SU-DHL-6 (cell line): ENCODE measurements at regions not wholly inside any gene's neighbourhood (a gene's known extent, or its start where the extent isn't known, plus 50 kb on each side); places are given as distances from the start of the nearest gene placed in this dataset.

ENCODE experiments used
- H2AFZ ChIP-seq: fragments of 200-600 bp; sonication (generic); 2 replicates; pipeline ENCODE4 v1.6.1; 2014; ENCODE audit warnings: low read depth, mild to moderate bottlenecking, moderate library complexity, mixed read lengths, antibody characterized with exemption, low read length; ENCODE audit not compliant: severe bottlenecking
- H3F3A ChIP-seq: fragments of 200-600 bp; shearing (Covaris generic); 2 replicates; pipeline ENCODE4 v1.6.0; 2016; ENCODE audit warnings: antibody characterized with exemption, mild to moderate bottlenecking; ENCODE audit not compliant: insufficient read depth
- H3K27ac ChIP-seq: fragments of 200-600 bp; sonication (generic); 2 replicates; pipeline ENCODE4 v1.5.1; 2016; ENCODE audit warnings: low read depth, mild to moderate bottlenecking, low read length, moderate library complexity, mixed read lengths
- H3K27me3 ChIP-seq: fragments of 200-600 bp; sonication (generic), shearing (Covaris generic); 2 replicates; pipeline ENCODE4 v1.6.0; 2014; ENCODE audit warnings: mild to moderate bottlenecking, low read length
- H3K36me3 ChIP-seq: fragments of 200-600 bp; sonication (generic); 2 replicates; pipeline ENCODE4 v1.6.1; 2014; ENCODE audit warnings: mild to moderate bottlenecking, low read length, mixed read lengths
- H3K4me2 ChIP-seq: fragments of 300-600, 200-600 bp; shearing (Covaris generic), sonication (generic); 2 replicates; pipeline ENCODE4 v1.6.0; 2014; ENCODE audit warnings: low read length, low read depth, mild to moderate bottlenecking; ENCODE audit not compliant: poor library complexity, severe bottlenecking
- H3K4me3 ChIP-seq: fragments of 200-600 bp; sonication (generic); 2 replicates; pipeline ENCODE4 v1.5.1; 2014; ENCODE audit warnings: antibody characterized with exemption, low read length, mild to moderate bottlenecking, mixed read lengths; ENCODE audit not compliant: insufficient read depth, poor library complexity, severe bottlenecking
- H3K79me2 ChIP-seq: fragments of 200-600 bp; sonication (generic); 2 replicates; pipeline ENCODE4 v1.6.1; 2014; ENCODE audit warnings: mild to moderate bottlenecking, low read length, moderate library complexity; ENCODE audit not compliant: insufficient read depth
- H3K9ac ChIP-seq: fragments of 200-600 bp; sonication (generic); 2 replicates; pipeline ENCODE4 v1.7.0; 2014; ENCODE audit warnings: mild to moderate bottlenecking, low read length
- H3K9me2 ChIP-seq: fragments of 200-600 bp; sonication (generic); replicated peaks from 2 replicates; pipeline ENCODE4 v1.6.1; 2014; ENCODE audit warnings: low read length; ENCODE audit not compliant: insufficient read depth
- H3K9me3 ChIP-seq: fragments of 200-600 bp; sonication (generic); 2 replicates; pipeline ENCODE4 v1.6.1; 2014; ENCODE audit warnings: low read length, mixed read lengths; ENCODE audit not compliant: insufficient read depth
- H4K20me1 ChIP-seq: fragments of 200-600 bp; sonication (generic); 2 replicates; pipeline ENCODE4 v1.6.1; 2014; ENCODE audit warnings: low read depth, mild to moderate bottlenecking, antibody characterized with exemption, low read length, moderate library complexity, mixed read lengths
- CTCF ChIP-seq: fragments of 200-600 bp; sonication (generic); IDR thresholded peaks from one replicate; pipeline ENCODE4 v1.5.1; 2017; ENCODE audit warnings: antibody characterized with exemption, mild to moderate bottlenecking, low read length, moderate library complexity; ENCODE audit not compliant: insufficient read depth, poor library complexity, severe bottlenecking
- EZH2phosphoT487 ChIP-seq: fragments of 200-600 bp; sonication (generic), shearing (Covaris generic); conservative IDR thresholded peaks from 2 replicates; pipeline ENCODE4 v1.6.1; 2018; ENCODE audit warnings: mild to moderate bottlenecking, antibody characterized with exemption, low read length, moderate library complexity, mixed read lengths

- Histone ChIP-seq H3K36me3 (no peaks in the 10 kb centered on the region), H3K79me2 (no peaks in the 10 kb centered on the region), H4K20me1 (no peaks in the 10 kb centered on the region), H3K27ac (no peak overlapping the region), H3K4me3 (no peak overlapping the region), H3K9me2 (no peaks in the 10 kb centered on the region), H3K27me3 (no peaks in the 10 kb centered on the region), H3K9ac (no peak overlapping the region), H3K9me3 (no peaks in the 10 kb centered on the region), H3F3A (no peaks in the 10 kb centered on the region), H2AFZ (no peak overlapping the region), H3K4me2 (no peak overlapping the region)
- TF ChIP-seq EZH2phosphoT487 (no peak), CTCF (no peak)
Observed at GRCh38 chr13:84491952-84492351, 609.7 kb upstream of the SLITRK1 start.

- H3K4me3 ChIP-seq, result no peak overlapping the region
- H4K20me1 ChIP-seq, result no peaks in the 10 kb centered on the region
- H3K9ac ChIP-seq, result no peak overlapping the region
- no peaks in the 10 kb centered on the region for H3K9me3 ChIP-seq
- H3F3A ChIP-seq, result no peaks in the 10 kb centered on the region
- H3K36me3 ChIP-seq, result no peaks in the 10 kb centered on the region
- H3K4me2 ChIP-seq, result no peak overlapping the region
- H3K79me2 ChIP-seq, result no peaks in the 10 kb centered on the region
- TF ChIP-seq CTCF, result no peak
- TF ChIP-seq EZH2phosphoT487, result no peak
- H3K9me2 ChIP-seq, result no peaks in the 10 kb centered on the region
- H3K27ac ChIP-seq, result no peak overlapping the region
- H3K27me3 ChIP-seq, result no peaks in the 10 kb centered on the region
- H2AFZ ChIP-seq, result no peak overlapping the region
Observed at GRCh38 chr13:84487752-84488151, 605.5 kb upstream of the SLITRK1 start.

- no peaks in the 10 kb centered on the region for H3K27me3 ChIP-seq
- no peaks in the 10 kb centered on the region for H3K9me2 ChIP-seq
- no peak overlapping the region for H3K4me2 ChIP-seq
- H3K9me3 ChIP-seq, result no peaks in the 10 kb centered on the region
- no peak overlapping the region for H3K27ac ChIP-seq
- H3K79me2 ChIP-seq, result no peaks in the 10 kb centered on the region
- no peaks in the 10 kb centered on the region for H3F3A ChIP-seq
- H3K36me3 ChIP-seq, result no peaks in the 10 kb centered on the region
- no peak overlapping the region for H2AFZ ChIP-seq
- no peak overlapping the region for H3K9ac ChIP-seq
- no peak for TF ChIP-seq CTCF
- no peak for TF ChIP-seq EZH2phosphoT487
- no peaks in the 10 kb centered on the region for H4K20me1 ChIP-seq
- no peak overlapping the region for H3K4me3 ChIP-seq
Observed at GRCh38 chr13:84481958-84482357, 599.7 kb upstream of the SLITRK1 start.

DNA sequence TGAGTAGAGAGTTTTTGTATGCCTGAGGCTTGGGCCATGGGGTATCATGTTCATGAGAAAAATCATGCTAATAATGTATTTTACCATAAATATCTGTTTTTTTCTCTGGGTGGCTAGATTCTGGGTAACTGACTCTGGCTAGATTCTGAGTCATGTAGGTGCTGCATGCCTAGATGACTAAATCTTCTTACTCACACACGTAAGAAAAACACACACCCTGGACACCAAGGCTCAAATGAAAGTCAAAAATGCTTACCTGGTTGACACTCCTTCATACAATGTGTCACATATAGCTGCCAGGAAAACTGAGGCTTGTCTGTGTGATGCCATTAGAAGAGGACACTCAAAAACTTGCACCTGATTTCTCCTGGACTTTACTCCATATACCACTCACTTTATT lies 597.4 kb upstream of the SLITRK1 start:
- Histone ChIP-seq H2AFZ (no peak overlapping the region), H4K20me1 (no peaks in the 10 kb centered on the region), H3F3A (no peaks in the 10 kb centered on the region), H3K27ac (no peak overlapping the region), H3K4me2 (no peak overlapping the region), H3K9me2 (no peaks in the 10 kb centered on the region), H3K9ac (no peak overlapping the region), H3K4me3 (no peak overlapping the region), H3K27me3 (no peaks in the 10 kb centered on the region), H3K9me3 (no peaks in the 10 kb centered on the region), H3K36me3 (no peaks in the 10 kb centered on the region), H3K79me2 (no peaks in the 10 kb centered on the region)
- no peak for TF ChIP-seq EZH2phosphoT487
- TF ChIP-seq CTCF, result no peak
